ENCODE measurements at regions not wholly inside any gene's neighbourhood (a gene's known extent, or its start where the extent isn't known, plus 50 kb on each side); places are given as distances from the start of the nearest gene placed in this dataset.
"Not testable (repeated sequence)": the region's sequence is repeated elsewhere in the genome, so short reads cannot be mapped to it uniquely, and the experiment has no call there.

DNA sequence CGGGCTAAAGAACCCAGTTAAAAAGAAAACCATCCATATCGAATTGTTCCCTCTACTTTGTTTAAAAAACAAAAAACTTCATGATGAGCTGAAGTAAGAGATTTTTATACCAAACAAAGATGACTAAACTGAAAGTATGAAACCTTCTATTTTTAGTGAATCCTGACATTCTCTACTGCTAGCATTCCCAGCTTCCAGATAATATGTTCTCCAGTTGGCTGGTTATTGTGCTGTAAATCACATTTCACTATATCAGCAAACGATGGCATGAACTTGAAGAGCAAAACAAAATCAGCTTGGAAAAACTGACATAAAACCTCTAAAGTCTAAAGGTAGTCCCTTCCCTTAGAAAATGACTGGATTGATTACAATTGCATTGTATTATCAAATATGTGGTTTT is 68.1 kb upstream of the APP start:
- H3K9me3 ChIP-seq (ENCODE audit: control insufficient read depth, insufficient read depth, low read depth, low read length): no peaks in the 10 kb centered on the region
- H3K27ac ChIP-seq (ENCODE audit: low read length): no peak overlapping the region
- no peak overlapping the region for H3K4me3 ChIP-seq (ENCODE audit: low read depth in 2 of 2, low read length in 2 of 2)
- no peaks in the 10 kb centered on the region for H3K27me3 ChIP-seq (ENCODE audit: control insufficient read depth, insufficient read depth, low read length)
- no peaks in the 10 kb centered on the region for H3K4me1 ChIP-seq (ENCODE audit: control insufficient read depth, insufficient read depth, low read length)
- BruUV-seq (replicated peaks): no TSS peak
- TF ChIP-seq, protein P1, sequence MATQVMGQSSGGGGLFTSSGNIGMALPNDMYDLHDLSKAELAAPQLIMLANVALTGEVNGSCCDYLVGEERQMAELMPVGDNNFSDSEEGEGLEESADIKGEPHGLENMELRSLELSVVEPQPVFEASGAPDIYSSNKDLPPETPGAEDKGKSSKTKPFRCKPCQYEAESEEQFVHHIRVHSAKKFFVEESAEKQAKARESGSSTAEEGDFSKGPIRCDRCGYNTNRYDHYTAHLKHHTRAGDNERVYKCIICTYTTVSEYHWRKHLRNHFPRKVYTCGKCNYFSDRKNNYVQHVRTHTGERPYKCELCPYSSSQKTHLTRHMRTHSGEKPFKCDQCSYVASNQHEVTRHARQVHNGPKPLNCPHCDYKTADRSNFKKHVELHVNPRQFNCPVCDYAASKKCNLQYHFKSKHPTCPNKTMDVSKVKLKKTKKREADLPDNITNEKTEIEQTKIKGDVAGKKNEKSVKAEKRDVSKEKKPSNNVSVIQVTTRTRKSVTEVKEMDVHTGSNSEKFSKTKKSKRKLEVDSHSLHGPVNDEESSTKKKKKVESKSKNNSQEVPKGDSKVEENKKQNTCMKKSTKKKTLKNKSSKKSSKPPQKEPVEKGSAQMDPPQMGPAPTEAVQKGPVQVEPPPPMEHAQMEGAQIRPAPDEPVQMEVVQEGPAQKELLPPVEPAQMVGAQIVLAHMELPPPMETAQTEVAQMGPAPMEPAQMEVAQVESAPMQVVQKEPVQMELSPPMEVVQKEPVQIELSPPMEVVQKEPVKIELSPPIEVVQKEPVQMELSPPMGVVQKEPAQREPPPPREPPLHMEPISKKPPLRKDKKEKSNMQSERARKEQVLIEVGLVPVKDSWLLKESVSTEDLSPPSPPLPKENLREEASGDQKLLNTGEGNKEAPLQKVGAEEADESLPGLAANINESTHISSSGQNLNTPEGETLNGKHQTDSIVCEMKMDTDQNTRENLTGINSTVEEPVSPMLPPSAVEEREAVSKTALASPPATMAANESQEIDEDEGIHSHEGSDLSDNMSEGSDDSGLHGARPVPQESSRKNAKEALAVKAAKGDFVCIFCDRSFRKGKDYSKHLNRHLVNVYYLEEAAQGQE (IDR thresholded peaks at IDR 0.05; ENCODE audit: insufficient read depth in 1 of 2, low read depth in 2 of 2, low read length in 1 of 2): no peak
- TF ChIP-seq, protein P2, sequence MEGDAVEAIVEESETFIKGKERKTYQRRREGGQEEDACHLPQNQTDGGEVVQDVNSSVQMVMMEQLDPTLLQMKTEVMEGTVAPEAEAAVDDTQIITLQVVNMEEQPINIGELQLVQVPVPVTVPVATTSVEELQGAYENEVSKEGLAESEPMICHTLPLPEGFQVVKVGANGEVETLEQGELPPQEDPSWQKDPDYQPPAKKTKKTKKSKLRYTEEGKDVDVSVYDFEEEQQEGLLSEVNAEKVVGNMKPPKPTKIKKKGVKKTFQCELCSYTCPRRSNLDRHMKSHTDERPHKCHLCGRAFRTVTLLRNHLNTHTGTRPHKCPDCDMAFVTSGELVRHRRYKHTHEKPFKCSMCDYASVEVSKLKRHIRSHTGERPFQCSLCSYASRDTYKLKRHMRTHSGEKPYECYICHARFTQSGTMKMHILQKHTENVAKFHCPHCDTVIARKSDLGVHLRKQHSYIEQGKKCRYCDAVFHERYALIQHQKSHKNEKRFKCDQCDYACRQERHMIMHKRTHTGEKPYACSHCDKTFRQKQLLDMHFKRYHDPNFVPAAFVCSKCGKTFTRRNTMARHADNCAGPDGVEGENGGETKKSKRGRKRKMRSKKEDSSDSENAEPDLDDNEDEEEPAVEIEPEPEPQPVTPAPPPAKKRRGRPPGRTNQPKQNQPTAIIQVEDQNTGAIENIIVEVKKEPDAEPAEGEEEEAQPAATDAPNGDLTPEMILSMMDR (IDR thresholded peaks at IDR 0.05): no peak
- TF ChIP-seq POLR2AphosphoS5 (IDR thresholded peaks at IDR 0.05; ENCODE audit: low read depth, low read length): no peak
- no peak for TF ChIP-seq TCF7L2 (IDR thresholded peaks at IDR 0.05; ENCODE audit: low read depth, low read length)
- TF ChIP-seq SIN3A (IDR thresholded peaks at IDR 0.05; ENCODE audit: borderline replicate concordance, insufficient read depth, low read depth, low read length): no peak
- POLR2A ChIA-PET: no interaction called here
- DNase-seq (ENCODE audit: low read depth, low spot score) (no peak), ATAC-seq (no peak)
- in situ Hi-C loops (cut with HindIII; ENCODE audit: low pct_unique_long_range_greater_than_20kb, low sequenced_read_pairs) (no loop called here), intact Hi-C loops (cut with micrococcal nuclease; ENCODE audit: unreplicated experiment) (no loop called here)
- CTCF ChIA-PET: no interaction called here
- no peaks in the 10 kb centered on the region for H3K36me3 ChIP-seq (ENCODE audit: control insufficient read depth, insufficient read depth, low read length)

DNA sequence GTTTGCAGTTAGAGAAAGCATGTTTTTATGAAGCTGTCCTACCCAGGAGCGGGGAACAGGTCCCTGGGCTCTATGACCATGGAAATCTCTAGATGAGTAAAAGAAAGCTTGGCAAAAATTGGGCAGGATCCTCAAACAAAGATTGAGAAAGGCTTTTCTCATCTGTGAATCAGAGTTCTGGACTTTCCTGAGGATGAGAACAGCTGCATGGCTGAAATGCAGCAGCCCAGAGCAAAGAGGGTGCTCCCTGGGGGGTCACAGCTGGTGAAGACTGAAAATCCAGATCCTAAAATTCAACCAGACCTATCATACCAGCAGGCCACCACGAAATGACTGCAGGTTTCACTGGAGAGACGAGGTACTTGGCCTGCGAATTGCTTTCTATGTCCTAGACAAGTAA is 65.7 kb upstream of the APP start:
- BruUV-seq (replicated peaks): no TSS peak
- Histone ChIP-seq H3K4me1 (ENCODE audit: control insufficient read depth, insufficient read depth, low read length) (no peaks in the 10 kb centered on the region), H3K27me3 (ENCODE audit: control insufficient read depth, insufficient read depth, low read length) (no peaks in the 10 kb centered on the region), H3K9me3 (ENCODE audit: control insufficient read depth, insufficient read depth, low read depth, low read length) (no peaks in the 10 kb centered on the region), H3K27ac (ENCODE audit: low read length) (no peak overlapping the region), H3K36me3 (ENCODE audit: control insufficient read depth, insufficient read depth, low read length) (no peaks in the 10 kb centered on the region), H3K4me3 (ENCODE audit: low read depth in 2 of 2, low read length in 2 of 2) (no peak overlapping the region)
- ChIA-PET POLR2A (no interaction called here), CTCF (no interaction called here)
- in situ Hi-C loops (cut with HindIII; ENCODE audit: low pct_unique_long_range_greater_than_20kb, low sequenced_read_pairs): no loop called here
- ATAC-seq (no peak), DNase-seq (ENCODE audit: low read depth, low spot score) (no peak)
- TF ChIP-seq SIN3A (IDR thresholded peaks at IDR 0.05; ENCODE audit: borderline replicate concordance, insufficient read depth, low read depth, low read length) (no peak), TCF7L2 (IDR thresholded peaks at IDR 0.05; ENCODE audit: low read depth, low read length) (no peak), POLR2AphosphoS5 (IDR thresholded peaks at IDR 0.05; ENCODE audit: low read depth, low read length) (no peak)
- TF ChIP-seq, protein P1 (IDR thresholded peaks at IDR 0.05; ENCODE audit: insufficient read depth in 1 of 2, low read depth in 2 of 2, low read length in 1 of 2): no peak
- TF ChIP-seq, protein P2 (IDR thresholded peaks at IDR 0.05): no peak
- intact Hi-C loops (cut with micrococcal nuclease; ENCODE audit: unreplicated experiment): no loop called here

DNA sequence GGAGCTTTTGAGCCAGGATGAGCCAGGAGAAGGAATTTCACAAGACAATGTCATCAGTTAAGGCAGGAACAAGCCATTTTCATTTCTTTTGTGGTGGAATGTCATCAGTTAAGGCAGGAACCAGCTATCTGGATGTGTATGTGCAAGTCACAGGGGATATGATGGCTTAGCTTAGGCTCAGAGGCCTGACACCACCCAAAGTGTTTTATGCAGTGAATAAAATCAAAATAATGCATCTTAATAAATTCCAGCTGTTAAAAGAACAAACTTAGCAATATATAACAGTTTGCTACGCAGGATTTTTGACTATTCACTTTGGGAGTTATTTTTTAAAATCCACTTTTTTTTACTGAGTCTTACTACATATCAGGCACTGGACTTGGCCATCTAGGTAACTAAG is 62.7 kb upstream of the APP start:
- H3K36me3 ChIP-seq (ENCODE audit: control insufficient read depth, insufficient read depth, low read length); in situ Hi-C loops (cut with HindIII; ENCODE audit: low pct_unique_long_range_greater_than_20kb, low sequenced_read_pairs); CTCF ChIA-PET; BruUV-seq (replicated peaks); H3K27me3 ChIP-seq (ENCODE audit: control insufficient read depth, insufficient read depth, low read length); intact Hi-C loops (cut with micrococcal nuclease; ENCODE audit: unreplicated experiment); H3K4me3 ChIP-seq (ENCODE audit: low read depth in 2 of 2, low read length in 2 of 2); H3K4me1 ChIP-seq (ENCODE audit: control insufficient read depth, insufficient read depth, low read length); ATAC-seq; POLR2A ChIA-PET; H3K27ac ChIP-seq (ENCODE audit: low read length); DNase-seq (ENCODE audit: low read depth, low spot score); H3K9me3 ChIP-seq (ENCODE audit: control insufficient read depth, insufficient read depth, low read depth, low read length): not testable (repeated sequence)

DNA sequence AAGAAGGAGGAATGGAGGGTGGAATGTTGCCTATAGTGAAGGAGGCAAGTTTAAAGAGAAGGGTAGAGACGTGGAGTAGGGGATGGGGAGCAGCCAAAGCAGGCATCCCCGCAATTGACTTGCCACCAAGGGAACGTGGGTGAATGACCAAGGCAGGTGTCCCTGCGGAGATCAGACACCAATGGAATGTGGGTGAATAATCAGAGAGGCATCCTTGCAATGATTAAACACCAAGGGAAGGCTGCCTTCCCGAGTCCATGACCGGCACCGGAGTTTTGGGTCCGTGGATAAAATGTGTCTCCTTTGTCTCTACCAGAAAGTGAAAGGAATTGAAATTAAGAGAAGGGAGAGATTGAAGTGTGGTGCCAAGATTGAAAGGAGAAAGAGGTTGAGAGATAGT is 61.9 kb upstream of the APP start:
- H3K9me3 ChIP-seq (ENCODE audit: control insufficient read depth, insufficient read depth, low read depth, low read length); ATAC-seq; H3K27ac ChIP-seq (ENCODE audit: low read length); in situ Hi-C loops (cut with HindIII; ENCODE audit: low pct_unique_long_range_greater_than_20kb, low sequenced_read_pairs); POLR2A ChIA-PET; CTCF ChIA-PET; BruUV-seq (replicated peaks); DNase-seq (ENCODE audit: low read depth, low spot score); H3K4me1 ChIP-seq (ENCODE audit: control insufficient read depth, insufficient read depth, low read length); H3K36me3 ChIP-seq (ENCODE audit: control insufficient read depth, insufficient read depth, low read length); H3K27me3 ChIP-seq (ENCODE audit: control insufficient read depth, insufficient read depth, low read length); intact Hi-C loops (cut with micrococcal nuclease; ENCODE audit: unreplicated experiment); H3K4me3 ChIP-seq (ENCODE audit: low read depth in 2 of 2, low read length in 2 of 2): not testable (repeated sequence)

Data from Panc1 (cell line).